HFF-Myc (cell line): ENCODE measurements at regions not wholly inside any gene's neighbourhood (a gene's known extent, or its start where the extent isn't known, plus 50 kb on each side); places are given as distances from the start of the nearest gene placed in this dataset.

Experiments
- DNase-seq: peaks from one replicate; pipeline ENCODE4 v3.0.0-alpha.2; 2011; ENCODE audit warnings: low read depth; ENCODE audit errors: extremely low read depth
- H3K4me3 ChIP-seq: replicated peaks from 2 replicates; pipeline ENCODE4 v1.5.1; 2011; ENCODE audit warnings: low read depth, mild to moderate bottlenecking, control low read depth, low read length
- TF ChIP-seq, protein P1 (sequence below): IDR thresholded peaks from 2 replicates; pipeline ENCODE4 v1.5.1; 2012; ENCODE audit warnings: mild to moderate bottlenecking, low read depth, low read length, control low read depth; ENCODE audit errors: missing control alignments

- TF ChIP-seq, protein P1, sequence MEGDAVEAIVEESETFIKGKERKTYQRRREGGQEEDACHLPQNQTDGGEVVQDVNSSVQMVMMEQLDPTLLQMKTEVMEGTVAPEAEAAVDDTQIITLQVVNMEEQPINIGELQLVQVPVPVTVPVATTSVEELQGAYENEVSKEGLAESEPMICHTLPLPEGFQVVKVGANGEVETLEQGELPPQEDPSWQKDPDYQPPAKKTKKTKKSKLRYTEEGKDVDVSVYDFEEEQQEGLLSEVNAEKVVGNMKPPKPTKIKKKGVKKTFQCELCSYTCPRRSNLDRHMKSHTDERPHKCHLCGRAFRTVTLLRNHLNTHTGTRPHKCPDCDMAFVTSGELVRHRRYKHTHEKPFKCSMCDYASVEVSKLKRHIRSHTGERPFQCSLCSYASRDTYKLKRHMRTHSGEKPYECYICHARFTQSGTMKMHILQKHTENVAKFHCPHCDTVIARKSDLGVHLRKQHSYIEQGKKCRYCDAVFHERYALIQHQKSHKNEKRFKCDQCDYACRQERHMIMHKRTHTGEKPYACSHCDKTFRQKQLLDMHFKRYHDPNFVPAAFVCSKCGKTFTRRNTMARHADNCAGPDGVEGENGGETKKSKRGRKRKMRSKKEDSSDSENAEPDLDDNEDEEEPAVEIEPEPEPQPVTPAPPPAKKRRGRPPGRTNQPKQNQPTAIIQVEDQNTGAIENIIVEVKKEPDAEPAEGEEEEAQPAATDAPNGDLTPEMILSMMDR: no peak
- no peak overlapping the region for H3K4me3 ChIP-seq
- no peak for DNase-seq
These were observed 203.9 kb downstream of the TOMM20 start for GRCh38 chr1:234924450-234925355.

DNA sequence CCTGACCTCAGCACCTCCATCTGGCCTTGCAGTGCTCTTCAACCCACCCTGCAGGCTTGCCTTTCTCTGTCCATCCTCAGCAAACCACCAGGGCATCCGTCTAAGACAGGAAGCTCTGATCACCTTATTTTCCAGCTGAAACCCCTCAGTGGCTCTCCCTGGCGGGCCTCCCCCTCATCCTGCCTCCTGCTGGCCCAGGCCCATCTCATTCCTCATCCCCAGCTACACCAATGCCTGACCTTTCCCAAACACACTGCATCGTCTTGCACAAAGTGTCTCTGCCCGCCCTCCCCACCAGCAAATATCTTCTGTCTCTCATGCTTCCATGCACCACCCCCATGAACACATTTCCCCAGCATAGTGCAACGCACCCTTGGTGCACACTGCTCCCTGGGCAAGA is 205.0 kb downstream of the TOMM20 start:
- TF ChIP-seq, protein P1: no peak
- no peak overlapping the region for H3K4me3 ChIP-seq
- no peak for DNase-seq

GRCh38 chr1:234922987-234923386 is 205.7 kb downstream of the TOMM20 start:
- H3K4me3 ChIP-seq: no peak overlapping the region
- no peak for DNase-seq
- TF ChIP-seq, protein P1: no peak

DNA sequence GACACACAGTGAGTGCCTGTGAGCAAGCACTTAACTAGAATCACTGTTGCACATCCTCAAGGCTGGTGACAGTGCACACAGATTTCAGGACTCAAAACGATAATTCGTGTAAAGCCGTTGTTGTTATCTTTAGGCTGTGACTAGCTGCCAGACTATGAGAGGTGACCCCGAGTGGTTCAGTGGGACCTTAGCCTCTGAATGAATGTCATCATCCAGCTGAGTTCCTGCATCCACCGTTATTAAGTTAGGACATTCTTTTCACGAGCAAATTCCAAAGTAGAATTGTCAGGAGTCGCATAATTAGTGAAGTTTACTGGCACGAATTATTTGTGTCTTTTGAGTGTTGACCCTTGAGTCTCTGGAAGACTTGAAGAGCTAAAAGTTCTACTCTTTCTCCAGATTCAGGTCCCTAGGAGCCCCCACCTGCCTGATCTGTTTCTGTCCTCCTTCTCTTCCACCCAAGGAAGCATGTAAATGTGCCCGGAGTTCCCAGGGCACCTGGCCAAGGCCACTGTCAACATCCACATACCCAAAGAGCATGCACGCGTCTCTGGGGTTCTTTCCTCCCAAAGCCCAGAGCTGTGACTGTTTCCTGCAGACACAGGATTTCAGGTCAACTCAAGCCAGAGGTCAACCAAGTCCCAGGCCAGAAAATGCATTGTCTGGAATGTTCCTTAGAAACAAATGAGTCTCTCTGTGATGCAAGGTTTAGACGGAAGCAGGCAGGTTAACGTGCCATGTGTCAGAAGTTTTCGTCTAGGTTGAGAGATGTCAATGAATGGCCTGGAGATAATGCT is 207.2 kb downstream of the TOMM20 start:
- no peak overlapping the region for H3K4me3 ChIP-seq
- TF ChIP-seq, protein P1: no peak
- no peak for DNase-seq

GRCh38 chr1:234920843-234921140 is 207.8 kb downstream of the TOMM20 start:
- TF ChIP-seq, protein P1: no peak
- DNase-seq: no peak
- no peak overlapping the region for H3K4me3 ChIP-seq

DNA sequence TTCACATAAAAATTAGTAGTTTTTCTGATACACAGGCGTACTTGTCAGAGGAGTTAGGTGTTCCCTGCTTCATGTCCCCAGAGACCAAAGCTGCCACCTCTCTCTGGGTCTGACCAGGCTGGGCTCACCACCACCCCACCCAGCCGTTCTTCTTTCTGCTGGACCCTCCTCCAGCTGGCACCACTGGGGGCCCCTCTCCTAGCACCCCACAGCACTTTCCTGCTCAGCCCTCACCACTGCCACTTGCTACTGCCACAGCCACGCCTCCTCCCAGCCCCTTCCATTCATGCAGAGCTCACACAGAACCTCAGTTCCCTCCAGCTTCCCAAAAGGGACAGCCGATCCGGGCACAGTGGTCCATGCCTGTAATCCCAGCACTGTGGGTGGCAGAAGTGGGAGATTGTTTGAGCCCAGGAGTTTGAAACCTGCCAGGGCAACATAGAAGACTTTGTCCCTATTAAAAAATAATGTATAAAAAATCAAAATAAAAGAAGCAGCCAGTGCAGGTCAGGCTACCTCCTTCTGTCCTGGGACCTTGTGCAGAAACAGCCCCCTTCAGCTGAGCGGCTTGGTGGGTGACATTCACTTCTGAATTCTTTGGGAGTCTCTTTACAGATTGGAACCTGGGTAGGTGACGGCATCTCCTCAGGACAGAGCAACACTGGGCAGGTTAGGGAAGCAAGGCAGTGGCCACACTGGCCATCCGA is 208.3 kb downstream of the TOMM20 start:
- TF ChIP-seq, protein P1: no peak
- H3K4me3 ChIP-seq: no peak overlapping the region
- DNase-seq: no peak
